Body of pancreas (tissue), 4 donors: ENCODE measurements at regions not wholly inside any gene's neighbourhood (a gene's known extent, or its start where the extent isn't known, plus 50 kb on each side); places are given as distances from the start of the nearest gene placed in this dataset.

Experiments used
- POLR2A ChIP-seq, 3 donors: fragments of 450-650 bp; IDR thresholded peaks; one replicate each; pipeline ENCODE4 v1.6.1; 2016; ENCODE audit warnings: antibody characterized with exemption in 3 of 3, mild to moderate bottlenecking in 2 of 3
- TF ChIP-seq, protein P1 (sequence below), 7 experiments: fragments of 450-650 bp in 4 of 7; fragments of 200-600 bp in 3 of 7; sonication (generic) in 3 of 7; IDR thresholded peaks; one replicate each; pipeline ENCODE4 v1.5.1; 2016 to 2019; ENCODE audit warnings: antibody characterized with exemption in 7 of 7

DNA sequence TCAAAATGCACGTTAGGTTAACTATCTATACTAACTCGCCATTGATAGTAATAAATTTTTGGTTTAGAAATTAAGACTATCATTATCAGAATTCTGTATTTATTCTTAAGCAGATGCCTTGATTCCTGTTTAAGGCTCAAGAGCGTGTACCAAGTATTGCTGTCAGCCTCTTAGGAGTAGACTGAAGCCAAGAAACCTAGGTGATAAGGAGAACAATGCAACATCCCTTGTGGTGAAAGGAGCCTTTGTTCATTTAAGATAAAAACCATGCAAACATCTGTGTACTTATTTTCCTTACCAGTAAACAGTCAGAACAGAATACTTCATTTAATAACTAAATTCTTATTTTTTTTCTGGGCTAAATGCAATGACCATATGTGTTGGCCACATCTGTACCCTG lies 109.4 kb upstream of the NOVA1 start:
- TF ChIP-seq, protein P1, sequence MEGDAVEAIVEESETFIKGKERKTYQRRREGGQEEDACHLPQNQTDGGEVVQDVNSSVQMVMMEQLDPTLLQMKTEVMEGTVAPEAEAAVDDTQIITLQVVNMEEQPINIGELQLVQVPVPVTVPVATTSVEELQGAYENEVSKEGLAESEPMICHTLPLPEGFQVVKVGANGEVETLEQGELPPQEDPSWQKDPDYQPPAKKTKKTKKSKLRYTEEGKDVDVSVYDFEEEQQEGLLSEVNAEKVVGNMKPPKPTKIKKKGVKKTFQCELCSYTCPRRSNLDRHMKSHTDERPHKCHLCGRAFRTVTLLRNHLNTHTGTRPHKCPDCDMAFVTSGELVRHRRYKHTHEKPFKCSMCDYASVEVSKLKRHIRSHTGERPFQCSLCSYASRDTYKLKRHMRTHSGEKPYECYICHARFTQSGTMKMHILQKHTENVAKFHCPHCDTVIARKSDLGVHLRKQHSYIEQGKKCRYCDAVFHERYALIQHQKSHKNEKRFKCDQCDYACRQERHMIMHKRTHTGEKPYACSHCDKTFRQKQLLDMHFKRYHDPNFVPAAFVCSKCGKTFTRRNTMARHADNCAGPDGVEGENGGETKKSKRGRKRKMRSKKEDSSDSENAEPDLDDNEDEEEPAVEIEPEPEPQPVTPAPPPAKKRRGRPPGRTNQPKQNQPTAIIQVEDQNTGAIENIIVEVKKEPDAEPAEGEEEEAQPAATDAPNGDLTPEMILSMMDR (IDR thresholded peaks at IDR 0.05): no peak
- no peak for TF ChIP-seq POLR2A (IDR thresholded peaks at IDR 0.05)
